ENCODE measurements at regions not wholly inside any gene's neighbourhood (a gene's known extent, or its start where the extent isn't known, plus 50 kb on each side); places are given as distances from the start of the nearest gene placed in this dataset.
"Not testable (repeated sequence)": the region's sequence is repeated elsewhere in the genome, so short reads cannot be mapped to it uniquely, and the experiment has no call there.

- not testable (repeated sequence) for H3K9me3 ChIP-seq; H3K27ac ChIP-seq; DNase-seq (ENCODE audit: low spot score in 2 of 2); H3K4me1 ChIP-seq; H3K36me3 ChIP-seq; H3K27me3 ChIP-seq; H3K4me3 ChIP-seq
- WGBS = no CpG with 5 or more reads among the region's 3 CpGs
These were observed 115.9 kb upstream of the NBPF26 start for GRCh38 chr1:120607882-120608281.

- H3K27ac ChIP-seq; DNase-seq (ENCODE audit: low spot score in 2 of 2); H3K27me3 ChIP-seq; H3K4me1 ChIP-seq; H3K36me3 ChIP-seq; H3K9me3 ChIP-seq; H3K4me3 ChIP-seq: not testable (repeated sequence)
- no CpG with 5 or more reads among the region's 8 CpGs for WGBS
These were observed 115.3 kb upstream of the NBPF26 start for GRCh38 chr1:120608314-120609014.

- H3K27me3 ChIP-seq; DNase-seq (ENCODE audit: low spot score in 2 of 2); H3K4me1 ChIP-seq; H3K36me3 ChIP-seq; H3K4me3 ChIP-seq; H3K27ac ChIP-seq; H3K9me3 ChIP-seq: not testable (repeated sequence)
- no CpG with 5 or more reads among the region's 3 CpGs for WGBS
These were observed 114.7 kb upstream of the NBPF26 start for GRCh38 chr1:120609015-120609573.

- WGBS = no CpG with 5 or more reads among the region's 6 CpGs
- H3K27me3 ChIP-seq; DNase-seq (ENCODE audit: low spot score in 2 of 2); H3K4me3 ChIP-seq; H3K9me3 ChIP-seq; H3K36me3 ChIP-seq; H3K4me1 ChIP-seq; H3K27ac ChIP-seq: not testable (repeated sequence)
These were observed 113.9 kb upstream of the NBPF26 start for GRCh38 chr1:120609834-120610233.

GRCh38 chr1:120614931-120615639 lies 108.7 kb upstream of the NBPF26 start:
- not testable (repeated sequence) for H3K4me3 ChIP-seq; DNase-seq (ENCODE audit: low spot score in 2 of 2); H3K27ac ChIP-seq; H3K36me3 ChIP-seq; H3K4me1 ChIP-seq; H3K9me3 ChIP-seq; H3K27me3 ChIP-seq
- no CpG with 5 or more reads among the region's 4 CpGs for WGBS

- DNase-seq (ENCODE audit: low spot score in 2 of 2); H3K36me3 ChIP-seq; H3K4me1 ChIP-seq; H3K4me3 ChIP-seq; H3K9me3 ChIP-seq; H3K27me3 ChIP-seq; H3K27ac ChIP-seq: not testable (repeated sequence)
- no CpG with 5 or more reads among the region's 3 CpGs for WGBS
These were observed 106.3 kb upstream of the NBPF26 start for GRCh38 chr1:120617493-120617892.

- WGBS = no CpG with 5 or more reads among the region's 25 CpGs
- H3K4me3 ChIP-seq; H3K27ac ChIP-seq; DNase-seq (ENCODE audit: low spot score in 2 of 2); H3K4me1 ChIP-seq; H3K36me3 ChIP-seq; H3K27me3 ChIP-seq; H3K9me3 ChIP-seq: not testable (repeated sequence)
These were observed 103.7 kb upstream of the NBPF26 start for GRCh38 chr1:120619867-120620692.

GRCh38 chr1:120620693-120620969 lies 103.1 kb upstream of the NBPF26 start:
- not testable (repeated sequence) for H3K27me3 ChIP-seq; DNase-seq (ENCODE audit: low spot score in 2 of 2); H3K4me1 ChIP-seq; H3K36me3 ChIP-seq; H3K9me3 ChIP-seq; H3K4me3 ChIP-seq; H3K27ac ChIP-seq
- WGBS = no CpG with 5 or more reads among the region's 5 CpGs

- H3K36me3 ChIP-seq; H3K9me3 ChIP-seq; DNase-seq (ENCODE audit: low spot score in 2 of 2); H3K4me1 ChIP-seq; H3K4me3 ChIP-seq; H3K27me3 ChIP-seq; H3K27ac ChIP-seq: not testable (repeated sequence)
- WGBS = no CpG with 5 or more reads among the region's 5 CpGs
These were observed 102.5 kb upstream of the NBPF26 start for GRCh38 chr1:120621278-120621677.

- WGBS = no CpG with 5 or more reads among the region's 4 CpGs
- not testable (repeated sequence) for DNase-seq (ENCODE audit: low spot score in 2 of 2); H3K27me3 ChIP-seq; H3K4me3 ChIP-seq; H3K9me3 ChIP-seq; H3K27ac ChIP-seq; H3K4me1 ChIP-seq; H3K36me3 ChIP-seq
These were observed 100.2 kb upstream of the NBPF26 start for GRCh38 chr1:120623539-120623938.

- not testable (repeated sequence) for H3K9me3 ChIP-seq; H3K4me3 ChIP-seq; H3K4me1 ChIP-seq; H3K27me3 ChIP-seq; DNase-seq (ENCODE audit: low spot score in 2 of 2); H3K36me3 ChIP-seq; H3K27ac ChIP-seq
- 77% methylated on average over 4 of the region's 5 CpGs for WGBS
These were observed 99.1 kb upstream of the NBPF26 start for GRCh38 chr1:120624565-120625064.

GRCh38 chr1:120629832-120630455 lies 93.8 kb upstream of the NBPF26 start:
- WGBS = no CpG with 5 or more reads among the region's 1 CpG
- not testable (repeated sequence) for DNase-seq (ENCODE audit: low spot score in 2 of 2); H3K27me3 ChIP-seq; H3K36me3 ChIP-seq; H3K4me3 ChIP-seq; H3K4me1 ChIP-seq; H3K27ac ChIP-seq; H3K9me3 ChIP-seq

- not testable (repeated sequence) for DNase-seq (ENCODE audit: low spot score in 2 of 2); H3K4me1 ChIP-seq; H3K9me3 ChIP-seq; H3K4me3 ChIP-seq; H3K27ac ChIP-seq; H3K27me3 ChIP-seq; H3K36me3 ChIP-seq
- WGBS = no CpG with 5 or more reads among the region's 5 CpGs
These were observed 88.6 kb upstream of the NBPF26 start for GRCh38 chr1:120634816-120635806.

All from suprapubic skin (tissue), 4 donors.